H1 (cell line): ENCODE measurements at regions not wholly inside any gene's neighbourhood (a gene's known extent, or its start where the extent isn't known, plus 50 kb on each side); places are given as distances from the start of the nearest gene placed in this dataset.

ENCODE experiments used
- CTCF ChIA-PET: fragments of 300-600 bp; sonication (Branson Sonifier 250); formaldehyde crosslinking; loops from one replicate; lab custom pipeline; 2021; ENCODE audit not compliant: partially characterized antibody; lab: Charles Lee
- POLR2A ChIA-PET: fragments of 300-600 bp; sonication (Branson Sonifier 250); formaldehyde crosslinking; loops from one replicate; lab custom pipeline; 2021; ENCODE audit warnings: inconsistent platforms; ENCODE audit not compliant: partially characterized antibody; lab: Charles Lee
- DNase-seq, 2 experiments: peaks; one replicate each; pipeline versions ENCODE4 v3.0.0 to v3.0.0-alpha.2; 2010 to 2022; ENCODE audit warnings: low spot score in 2 of 2, low read depth in 1 of 2, mixed read lengths in 1 of 2
- FAIRE-seq: peaks from 2 replicates; lab custom pipeline; 2011; peaks lifted over from hg19 to GRCh38; lab: Jason Lieb, UNC
- H2AFZ ChIP-seq: 2 replicates; pipeline ENCODE4 v1.8.1; 2012; ENCODE audit warnings: low read length, inconsistent platforms
- H2AK5ac ChIP-seq: 2 replicates; pipeline ENCODE4 v1.6.1; 2013; ENCODE audit warnings: low read depth, low read length
- H2BK120ac ChIP-seq: replicated peaks from 2 replicates; pipeline ENCODE3; 2013; ENCODE audit warnings: low read depth, low read length, inconsistent platforms
- H2BK12ac ChIP-seq: 2 replicates; pipeline ENCODE4 v1.6.1; 2013; ENCODE audit warnings: low read depth, low read length
- H2BK15ac ChIP-seq: 2 replicates; pipeline ENCODE4 v1.6.1; 2013; ENCODE audit warnings: low read length
- H2BK20ac ChIP-seq: 2 replicates; pipeline ENCODE4 v1.6.1; 2013; ENCODE audit warnings: low read length
- H2BK5ac ChIP-seq: 2 replicates; pipeline ENCODE4 v1.6.1; 2013; ENCODE audit warnings: low read depth, low read length
- H3K14ac ChIP-seq: 2 replicates; pipeline ENCODE4 v1.6.1; 2013; ENCODE audit warnings: inconsistent platforms; ENCODE audit not compliant: insufficient read length
- H3K18ac ChIP-seq: 2 replicates; pipeline ENCODE4 v1.6.1; 2013; ENCODE audit warnings: low read length; ENCODE audit errors: extremely low read depth
- H3K23ac ChIP-seq: 2 replicates; pipeline ENCODE4 v1.6.1; 2013; ENCODE audit warnings: inconsistent platforms; ENCODE audit not compliant: insufficient read length
- H3K23me2 ChIP-seq: 2 replicates; pipeline ENCODE4 v1.6.1; 2013; ENCODE audit warnings: low read depth, low read length
- H3K27ac ChIP-seq: 2 replicates; pipeline ENCODE4 v1.6.1; 2011; ENCODE audit warnings: low read depth, low read length, inconsistent platforms
- H3K27me3 ChIP-seq, 4 experiments: replicated peaks in 1 of 4; 1 replicate in 1 of 4; 2 replicates in 3 of 4; pipeline versions ENCODE4 v1.6.1 to v1.8.1; 2011 to 2013; ENCODE audit warnings: low read length in 3 of 4, mild to moderate bottlenecking in 3 of 4, inconsistent platforms in 2 of 4, mixed read lengths in 2 of 4, moderate library complexity in 1 of 4; ENCODE audit not compliant: control insufficient read depth in 3 of 4, insufficient read depth in 3 of 4; ENCODE audit errors: extremely low read depth in 1 of 4
- H3K36me3 ChIP-seq, 4 experiments: 2 replicates each; pipeline versions ENCODE4 v1.6.1 to v1.8.1; 2011 to 2013; ENCODE audit warnings: mild to moderate bottlenecking in 4 of 4, low read length in 3 of 4, moderate library complexity in 2 of 4, control low read depth in 1 of 4, inconsistent platforms in 1 of 4; ENCODE audit not compliant: insufficient read depth in 4 of 4, control insufficient read depth in 2 of 4
- H3K4ac ChIP-seq: replicated peaks from 2 replicates; pipeline ENCODE3; 2013; ENCODE audit warnings: low read length, low read depth, mixed read lengths, inconsistent platforms; ENCODE audit not compliant: insufficient read length
- H3K4me1 ChIP-seq, 4 experiments: replicated peaks in 1 of 4; 1 replicate in 1 of 4; 2 replicates in 3 of 4; pipeline versions ENCODE4 v1.6.1 to v1.8.1; 2011 to 2013; ENCODE audit warnings: low read length in 3 of 4, inconsistent platforms in 2 of 4, mixed read lengths in 1 of 4; ENCODE audit not compliant: insufficient read depth in 4 of 4, control insufficient read depth in 3 of 4
- H3K4me2 ChIP-seq, 2 experiments: 2 replicates each; pipeline versions ENCODE4 v1.6.1 to v1.8.1; 2011 to 2013; ENCODE audit warnings: low read depth in 2 of 2, low read length in 2 of 2, control low read depth in 1 of 2, inconsistent platforms in 1 of 2, mild to moderate bottlenecking in 1 of 2; ENCODE audit not compliant: insufficient read depth in 1 of 2
- H3K4me3 ChIP-seq, 4 experiments: fragments of 200-600, 300-600 bp in 1 of 4; sonication (generic), shearing (Covaris generic), sonication (Bioruptor Twin) in 1 of 4; 2 replicates each; pipeline versions ENCODE4 v1.5.1 to v1.8.1; 2011 to 2016; ENCODE audit warnings: low read length in 4 of 4, low read depth in 3 of 4, control low read depth in 2 of 4, inconsistent platforms in 2 of 4, mild to moderate bottlenecking in 2 of 4, mixed read lengths in 1 of 4, moderate library complexity in 1 of 4; ENCODE audit not compliant: insufficient read depth in 2 of 4; ENCODE audit errors: extremely low read depth in 1 of 4
- H3K56ac ChIP-seq: replicated peaks from 2 replicates; pipeline ENCODE3; 2013; ENCODE audit warnings: low read depth, mild to moderate bottlenecking, mixed read lengths, low read length, inconsistent platforms; ENCODE audit not compliant: insufficient read length
- H3K79me1 ChIP-seq: 2 replicates; pipeline ENCODE4 v1.6.1; 2013; ENCODE audit warnings: low read depth, low read length, control low read depth
- H3K79me2 ChIP-seq, 2 experiments: 2 replicates each; pipeline versions ENCODE4 v1.6.1 to v1.8.1; 2012 to 2013; ENCODE audit warnings: low read length in 2 of 2, mild to moderate bottlenecking in 2 of 2, inconsistent platforms in 1 of 2; ENCODE audit not compliant: insufficient read depth in 2 of 2, control insufficient read depth in 1 of 2
- H3K9ac ChIP-seq, 4 experiments: replicated peaks in 1 of 4; 1 replicate in 1 of 4; 2 replicates in 3 of 4; pipeline versions ENCODE4 v1.6.1 to v1.8.1; 2011 to 2013; ENCODE audit warnings: low read depth in 3 of 4, low read length in 3 of 4, control low read depth in 2 of 4, mild to moderate bottlenecking in 2 of 4, moderate library complexity in 2 of 4, inconsistent platforms in 1 of 4; ENCODE audit errors: extremely low read depth in 1 of 4
- H3K9me3 ChIP-seq, 2 experiments: 2 replicates each; pipeline versions ENCODE4 v1.6.1 to v1.8.1; 2012 to 2013; ENCODE audit warnings: mild to moderate bottlenecking in 2 of 2, moderate library complexity in 2 of 2, control low read depth in 1 of 2, inconsistent platforms in 1 of 2, low read depth in 1 of 2, low read length in 1 of 2, mixed read lengths in 1 of 2; ENCODE audit not compliant: insufficient read depth in 2 of 2
- H4K20me1 ChIP-seq, 2 experiments: replicated peaks in 1 of 2; 2 replicates each; pipeline versions ENCODE3 to v1.8.1; 2011 to 2013; ENCODE audit warnings: inconsistent platforms in 2 of 2, low read length in 2 of 2, mild to moderate bottlenecking in 1 of 2; ENCODE audit not compliant: insufficient read depth in 2 of 2, control insufficient read depth in 1 of 2
- H4K5ac ChIP-seq: 2 replicates; pipeline ENCODE4 v1.6.1; 2013; ENCODE audit warnings: low read length, low read depth, mixed read lengths, inconsistent platforms; ENCODE audit not compliant: insufficient read length
- H4K8ac ChIP-seq: 2 replicates; pipeline ENCODE4 v1.8.0; 2013; ENCODE audit warnings: mild to moderate bottlenecking, moderate library complexity, low read length, inconsistent platforms; ENCODE audit not compliant: insufficient read depth; ENCODE audit errors: extremely low read depth
- H4K91ac ChIP-seq: replicated peaks from 2 replicates; pipeline ENCODE3; 2013; ENCODE audit warnings: low read length, mixed read lengths, inconsistent platforms; ENCODE audit not compliant: insufficient read length
- ATF2 ChIP-seq: IDR thresholded peaks from 2 replicates; pipeline ENCODE4 v1.6.1; 2012; ENCODE audit warnings: low read length, inconsistent platforms
- ATF3 ChIP-seq: IDR thresholded peaks from 2 replicates; pipeline ENCODE4 v1.6.1; 2011; ENCODE audit warnings: low read depth, mild to moderate bottlenecking, low read length; ENCODE audit not compliant: insufficient read depth
- HDAC6 ChIP-seq: IDR thresholded peaks from one replicate; pipeline ENCODE4 v1.7.1; 2012; ENCODE audit warnings: low read depth, mild to moderate bottlenecking, inconsistent platforms, low read length, moderate library complexity
- JUN ChIP-seq: IDR thresholded peaks from 2 replicates; pipeline ENCODE4 v1.6.1; 2011; ENCODE audit warnings: low read depth, mild to moderate bottlenecking, improper control_type of control experiment, low read length
- MAX ChIP-seq: IDR thresholded peaks from 2 replicates; pipeline ENCODE4 v1.6.1; 2012; ENCODE audit warnings: inconsistent platforms
- POLR2AphosphoS5 ChIP-seq: IDR thresholded peaks from 2 replicates; pipeline ENCODE4 v1.6.1; 2011; ENCODE audit warnings: low read depth, low read length
- POU5F1 ChIP-seq: IDR thresholded peaks from 2 replicates; pipeline ENCODE4 v1.6.1; 2011; ENCODE audit warnings: low read depth, mild to moderate bottlenecking, low read length, moderate library complexity
- RNF2 ChIP-seq: fragments of 200-900, 300-1000 bp; sonication (generic); IDR thresholded peaks from 2 replicates; pipeline ENCODE4 v1.7.1; 2016; ENCODE audit warnings: borderline replicate concordance, low read depth, mild to moderate bottlenecking, antibody characterized with exemption, low read length; ENCODE audit not compliant: poor library complexity, severe bottlenecking; ENCODE audit errors: missing control alignments
- SIN3A ChIP-seq, 2 experiments: IDR thresholded peaks in 1 of 2; conservative IDR thresholded peaks in 1 of 2; 2 replicates each; pipeline ENCODE4 v1.6.1; 2011 to 2012; ENCODE audit warnings: low read length in 2 of 2, improper control_type of control experiment in 1 of 2, low read depth in 1 of 2, mild to moderate bottlenecking in 1 of 2
- SP1 ChIP-seq: IDR thresholded peaks from 2 replicates; pipeline ENCODE4 v1.6.1; 2011; ENCODE audit warnings: low read depth, low read length
- WGBS, 2 experiments: shearing (Covaris generic) in 1 of 2; methylation state at CpG; one replicate each; pipeline versions ENCODE4 v1.1.6 to v1.1.7; 2013 to 2015; ENCODE audit warnings: low lambda C conversion rate in 2 of 2, mixed read lengths in 2 of 2, inconsistent platforms in 1 of 2, low coverage in 1 of 2, missing lambda C conversion rate in 1 of 2; ENCODE audit not compliant: insufficient replicate concordance in 2 of 2, insufficient coverage in 1 of 2, insufficient read length in 1 of 2; ENCODE audit errors: extremely low coverage in 1 of 2, missing lambda C conversion rate in 1 of 2; 5-methylcytosine and 5-hydroxymethylcytosine counted together

GRCh38 chr2:8543383-8544170 lies 138.3 kb upstream of the ID2 start:
- no peak overlapping the region for H2BK20ac ChIP-seq
- H2AFZ ChIP-seq, result no peak overlapping the region
- DNase-seq (no peak), FAIRE-seq (no peak)
- no peak overlapping the region for H3K14ac ChIP-seq
- no peak overlapping the region for H3K9ac ChIP-seq
- no peak overlapping the region for H3K4me3 ChIP-seq
- no peak overlapping the region for H2BK5ac ChIP-seq
- no peak overlapping the region for H4K5ac ChIP-seq
- H2BK12ac ChIP-seq, result no peak overlapping the region
- H3K56ac ChIP-seq, result no peak overlapping the region
- 92% methylated on average over 29 of the region's 29 CpGs; no CpG with 5 or more reads in 1 of the 2 experiments for WGBS, 2 experiments
- no peaks in the 10 kb centered on the region for H3K79me1 ChIP-seq
- H3K23me2 ChIP-seq, result no peaks in the 10 kb centered on the region
- no peak overlapping the region for H2BK120ac ChIP-seq
- no peaks in the 10 kb centered on the region for H3K9me3 ChIP-seq
- no peak overlapping the region for H3K27ac ChIP-seq
- no peak overlapping the region for H3K4ac ChIP-seq
- ChIA-PET POLR2A (no interaction called here), CTCF (interaction anchor here (0.6 to 2.9 kb wide), 11 partner anchors 9 to 1133 kb away, joined by 3 to 9 read pairs (median 3); no protein-coding TSS in a partner anchor)
- no peaks in the 10 kb centered on the region for H3K79me2 ChIP-seq
- no peaks in the 10 kb centered on the region; a peak in 1 of 7 replicates for H3K4me1 ChIP-seq
- H3K4me2 ChIP-seq, result no peak overlapping the region
- H2BK15ac ChIP-seq, result no peak overlapping the region
- no peak overlapping the region for H4K91ac ChIP-seq
- no peaks in the 10 kb centered on the region for H3K36me3 ChIP-seq
- H3K23ac ChIP-seq, result no peak overlapping the region
- no peak overlapping the region for H2AK5ac ChIP-seq
- H4K8ac ChIP-seq, result no peak overlapping the region
- no peak overlapping the region; the same call in none of the 2 replicates for H3K18ac ChIP-seq
- no peaks in the 10 kb centered on the region for H4K20me1 ChIP-seq
- H3K27me3 ChIP-seq, result no peaks in the 10 kb centered on the region
- no peak for TF ChIP-seq ATF3
- TF ChIP-seq ATF2, result no peak
- TF ChIP-seq SIN3A (conservative IDR thresholded peaks at IDR 0.05 in 1 of 2, IDR thresholded peaks at IDR 0.05 in 1 of 2; ENCODE audit: low read depth in 1 of 2, low read length in 2 of 2), result no peak
- TF ChIP-seq POLR2AphosphoS5, result no peak
- no peak for TF ChIP-seq POU5F1
- no peak for TF ChIP-seq SP1
- no peak for TF ChIP-seq JUN
- TF ChIP-seq RNF2, result no peak
- TF ChIP-seq MAX, result no peak
- no peak for TF ChIP-seq HDAC6
